Chondrocyte (in vitro differentiated cells): ENCODE measurements at regions not wholly inside any gene's neighbourhood (a gene's known extent, or its start where the extent isn't known, plus 50 kb on each side); places are given as distances from the start of the nearest gene placed in this dataset.

Source experiments
- DNase-seq: peaks from one replicate; pipeline ENCODE4 v3.0.0; 2021; ENCODE audit warnings: mixed read lengths, low spot score
- H3K27ac Mint-ChIP-seq: one replicate; pipeline ENCODE4 v1.8.0; 2021; ENCODE audit warnings: mild to moderate bottlenecking, moderate library complexity, mixed read lengths; ENCODE audit not compliant: unreplicated experiment
- H3K27me3 Mint-ChIP-seq: 2 replicates; pipeline ENCODE4 v1.8.0; 2021; ENCODE audit warnings: low read depth, mixed read lengths
- H3K36me3 Mint-ChIP-seq: 2 replicates; pipeline ENCODE4 v1.8.0; 2021; ENCODE audit warnings: low read depth, mixed read lengths
- H3K4me1 Mint-ChIP-seq: 2 replicates; pipeline ENCODE4 v1.8.0; 2021; ENCODE audit warnings: low read depth, mild to moderate bottlenecking, mixed read lengths
- H3K4me3 Mint-ChIP-seq: one replicate; pipeline ENCODE4 v1.8.0; 2021; ENCODE audit warnings: mild to moderate bottlenecking, moderate library complexity, mixed read lengths; ENCODE audit not compliant: unreplicated experiment
- H3K9me3 Mint-ChIP-seq: 2 replicates; pipeline ENCODE4 v1.8.0; 2021; ENCODE audit warnings: low read depth, mixed read lengths
- TF ChIP-seq, protein P1 (sequence below): fragments of 200-600 bp; sonication (generic); IDR thresholded peaks from 2 replicates; pipeline ENCODE4 v1.5.0; 2021; ENCODE audit warnings: antibody characterized with exemption, mild to moderate bottlenecking, moderate library complexity

DNA sequence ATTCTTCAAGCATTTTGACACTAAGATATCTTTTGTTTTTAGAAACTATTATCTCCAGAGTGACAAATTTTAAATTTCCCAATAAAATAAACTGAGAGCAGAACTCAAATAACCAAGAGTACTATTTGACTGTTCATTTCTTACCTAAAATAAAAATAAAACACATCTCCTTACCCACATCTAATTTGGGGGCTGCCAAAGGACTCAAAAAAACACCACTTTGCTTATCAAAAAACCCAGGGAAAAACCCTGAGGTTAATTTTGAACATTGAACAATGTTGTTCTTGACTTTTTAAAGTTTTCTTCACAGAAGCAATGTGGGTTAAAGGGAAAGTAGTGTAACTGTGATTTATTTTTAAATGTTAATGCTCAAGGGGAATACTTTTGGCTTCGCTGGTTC, 243.0 kb upstream of the HHIP start:
- H3K9me3 Mint-ChIP-seq = no peaks in the 10 kb centered on the region
- peaks cover 7% of the 10 kb centered on the region for H3K27me3 Mint-ChIP-seq
- TF ChIP-seq, protein P1, sequence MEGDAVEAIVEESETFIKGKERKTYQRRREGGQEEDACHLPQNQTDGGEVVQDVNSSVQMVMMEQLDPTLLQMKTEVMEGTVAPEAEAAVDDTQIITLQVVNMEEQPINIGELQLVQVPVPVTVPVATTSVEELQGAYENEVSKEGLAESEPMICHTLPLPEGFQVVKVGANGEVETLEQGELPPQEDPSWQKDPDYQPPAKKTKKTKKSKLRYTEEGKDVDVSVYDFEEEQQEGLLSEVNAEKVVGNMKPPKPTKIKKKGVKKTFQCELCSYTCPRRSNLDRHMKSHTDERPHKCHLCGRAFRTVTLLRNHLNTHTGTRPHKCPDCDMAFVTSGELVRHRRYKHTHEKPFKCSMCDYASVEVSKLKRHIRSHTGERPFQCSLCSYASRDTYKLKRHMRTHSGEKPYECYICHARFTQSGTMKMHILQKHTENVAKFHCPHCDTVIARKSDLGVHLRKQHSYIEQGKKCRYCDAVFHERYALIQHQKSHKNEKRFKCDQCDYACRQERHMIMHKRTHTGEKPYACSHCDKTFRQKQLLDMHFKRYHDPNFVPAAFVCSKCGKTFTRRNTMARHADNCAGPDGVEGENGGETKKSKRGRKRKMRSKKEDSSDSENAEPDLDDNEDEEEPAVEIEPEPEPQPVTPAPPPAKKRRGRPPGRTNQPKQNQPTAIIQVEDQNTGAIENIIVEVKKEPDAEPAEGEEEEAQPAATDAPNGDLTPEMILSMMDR = no peak

DNA sequence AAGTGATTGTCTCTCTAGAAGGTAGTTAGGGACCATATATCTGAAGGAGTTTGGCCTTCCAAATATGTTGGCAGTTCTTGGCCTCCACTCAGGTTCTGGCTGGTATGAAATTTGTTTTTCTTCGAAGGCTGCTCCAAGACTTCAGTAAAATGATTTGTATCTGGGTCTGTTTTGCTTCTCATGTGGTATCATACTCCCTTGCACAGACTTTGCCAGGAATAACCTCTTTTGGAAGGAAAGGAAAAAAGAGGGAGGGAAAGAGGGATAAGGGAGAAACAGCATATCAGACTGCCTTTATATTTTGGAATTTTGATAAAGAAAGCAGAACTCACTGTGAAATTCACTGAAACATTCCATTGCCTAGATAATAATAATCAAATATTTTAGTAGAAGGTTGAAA, 242.1 kb upstream of the HHIP start:
- TF ChIP-seq, protein P1 = no peak
- Mint-ChIP-seq H3K9me3 (no peaks in the 10 kb centered on the region), H3K4me3 (no peak overlapping the region), H3K4me1 (peaks cover 22% of the 10 kb centered on the region), H3K36me3 (no peaks in the 10 kb centered on the region), H3K27ac (no peak overlapping the region), H3K27me3 (peaks cover 7% of the 10 kb centered on the region)
- no peak for DNase-seq

More for the DNA sequence above, 243.0 kb upstream of the HHIP start:
- Mint-ChIP-seq H3K36me3 (no peaks in the 10 kb centered on the region), H3K27ac (no peak overlapping the region), H3K4me3 (no peak overlapping the region), H3K4me1 (peaks cover 24% of the 10 kb centered on the region)
- no peak for DNase-seq

DNA sequence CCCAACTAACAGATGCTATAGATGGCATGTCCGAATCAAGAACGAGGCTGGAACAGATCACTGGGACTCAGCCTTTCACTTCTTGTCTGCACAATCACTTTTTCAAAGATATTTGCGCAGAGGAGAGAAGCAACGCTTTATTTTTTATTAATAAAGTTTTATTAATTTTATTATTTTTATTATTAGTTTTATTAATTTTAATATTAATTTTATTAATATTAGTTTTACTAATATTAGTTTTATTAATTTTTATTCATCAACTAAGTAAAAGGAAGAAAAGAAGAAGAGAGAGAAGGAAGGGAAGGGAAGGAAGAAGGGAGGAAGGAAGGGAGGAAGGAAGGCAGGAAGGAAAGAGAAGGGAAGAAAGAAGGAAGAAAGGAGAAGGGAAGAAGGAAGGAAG, 236.4 kb upstream of the HHIP start:
- Mint-ChIP-seq H3K36me3 (peaks cover 2% of the 10 kb centered on the region), H3K27me3 (peaks cover 10% of the 10 kb centered on the region), H3K4me1 (no peaks in the 10 kb centered on the region), H3K4me3 (no peak overlapping the region), H3K27ac (no peak overlapping the region), H3K9me3 (no peaks in the 10 kb centered on the region)
- TF ChIP-seq, protein P1 = no peak
- DNase-seq = no peak

DNA sequence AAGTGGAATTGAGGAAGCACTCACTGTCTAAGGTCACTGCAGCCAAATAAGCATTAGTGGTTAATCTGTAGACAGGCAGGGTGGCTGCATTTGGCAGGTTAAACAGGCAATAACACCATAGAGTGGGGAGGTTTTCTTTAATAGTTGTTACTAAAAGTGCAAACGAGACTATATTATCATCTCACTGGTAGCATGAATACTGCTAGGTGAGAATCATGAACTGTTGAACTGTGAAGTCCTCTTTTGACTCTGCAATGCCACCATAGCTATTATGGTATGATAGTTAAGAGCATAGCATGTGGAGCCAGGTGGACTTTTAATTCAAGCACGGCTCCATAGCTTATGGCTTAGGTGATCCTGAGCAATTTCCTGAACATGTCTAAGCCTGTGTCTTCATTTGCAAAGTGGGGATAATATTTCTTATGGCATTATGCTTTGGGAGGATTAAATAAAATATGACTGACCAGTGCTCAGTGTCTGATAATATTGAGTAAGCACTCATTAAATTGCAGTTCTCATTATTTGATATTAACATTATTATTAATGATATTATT, 235.6 kb upstream of the HHIP start:
- Mint-ChIP-seq H3K4me3 (no peak overlapping the region), H3K9me3 (no peaks in the 10 kb centered on the region), H3K4me1 (no peaks in the 10 kb centered on the region), H3K36me3 (peaks cover 2% of the 10 kb centered on the region), H3K27ac (no peak overlapping the region), H3K27me3 (peaks cover 8% of the 10 kb centered on the region)
- DNase-seq = no peak
- TF ChIP-seq, protein P1 = no peak

DNA sequence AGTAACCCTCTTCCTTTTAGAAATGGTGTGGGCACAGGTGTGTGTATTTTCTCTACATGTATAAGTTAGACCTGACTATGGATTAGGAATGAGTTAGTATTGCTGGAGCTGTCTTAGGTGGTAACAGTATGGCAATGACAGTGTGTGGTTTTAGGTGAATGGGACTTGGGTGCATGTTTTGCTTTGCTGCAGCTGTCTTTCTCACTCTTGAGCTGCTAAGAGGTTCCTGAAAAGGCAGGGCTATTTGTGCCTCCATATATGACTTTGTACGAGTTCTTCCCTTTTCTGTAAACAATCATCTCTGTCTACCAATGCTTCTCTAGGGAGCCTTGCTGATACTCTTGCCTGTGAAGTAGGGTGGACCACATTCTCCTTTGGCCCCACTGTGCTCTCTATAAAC, 234.8 kb upstream of the HHIP start:
- Mint-ChIP-seq H3K27me3 (peaks cover 6% of the 10 kb centered on the region), H3K9me3 (no peaks in the 10 kb centered on the region), H3K4me3 (no peak overlapping the region), H3K4me1 (no peaks in the 10 kb centered on the region), H3K27ac (no peak overlapping the region), H3K36me3 (peaks cover 2% of the 10 kb centered on the region)
- TF ChIP-seq, protein P1 = no peak
- DNase-seq = no peak
